Stimulated activated CD8-positive, alpha-beta memory T cell treated with anti-CD3 and anti-CD28 coated beads, Interleukin-12 subunit alpha, Interleukin-12 subunit beta, amount 100 ng/mL, for 24 hours (primary cell): ENCODE measurements at regions not wholly inside any gene's neighbourhood (a gene's known extent, or its start where the extent isn't known, plus 50 kb on each side); places are given as distances from the start of the nearest gene placed in this dataset.

Experiments
- DNase-seq: peaks from one replicate; pipeline ENCODE4 v3.0.0-alpha.2; 2020; ENCODE audit errors: extremely low read depth

DNA sequence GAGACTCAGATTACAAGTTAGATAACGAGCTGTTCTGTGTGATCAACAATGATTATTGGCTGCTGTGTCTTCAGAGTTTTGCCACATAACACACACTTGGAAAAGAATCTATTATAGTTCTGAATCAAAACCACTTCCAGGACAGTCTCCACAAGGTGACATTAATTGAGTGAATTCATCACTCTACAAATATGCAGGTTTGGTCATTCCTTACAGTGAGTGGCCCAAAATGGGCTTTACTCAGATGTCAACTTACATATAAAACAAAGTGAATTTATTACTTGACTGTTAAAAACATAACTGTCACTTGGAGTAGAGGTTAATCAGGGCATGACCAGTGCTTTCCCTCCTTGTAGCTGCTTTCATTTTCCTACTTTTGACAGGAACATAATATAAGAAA is 984.3 kb downstream of the REEP3 start:
- no peak for DNase-seq

DNA sequence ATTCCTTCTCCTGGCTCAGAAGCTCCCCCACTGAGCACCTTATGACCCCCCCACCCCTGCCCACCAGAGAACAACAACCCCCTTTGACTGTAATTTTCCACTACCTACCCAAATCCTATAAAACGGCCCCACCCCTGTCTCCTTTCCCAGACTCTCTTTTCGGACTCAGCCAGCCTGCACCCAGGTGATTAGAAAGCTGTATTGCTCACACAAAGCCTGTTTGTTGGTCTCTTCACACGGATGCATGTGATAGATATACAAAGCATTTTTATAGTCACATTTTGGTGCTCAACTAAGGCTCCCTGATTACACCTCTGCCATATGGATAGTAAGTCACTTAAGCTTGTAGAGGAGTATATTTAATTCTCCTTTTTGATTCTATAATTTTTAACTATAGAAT is 985.8 kb downstream of the REEP3 start:
- DNase-seq, result no peak

DNA sequence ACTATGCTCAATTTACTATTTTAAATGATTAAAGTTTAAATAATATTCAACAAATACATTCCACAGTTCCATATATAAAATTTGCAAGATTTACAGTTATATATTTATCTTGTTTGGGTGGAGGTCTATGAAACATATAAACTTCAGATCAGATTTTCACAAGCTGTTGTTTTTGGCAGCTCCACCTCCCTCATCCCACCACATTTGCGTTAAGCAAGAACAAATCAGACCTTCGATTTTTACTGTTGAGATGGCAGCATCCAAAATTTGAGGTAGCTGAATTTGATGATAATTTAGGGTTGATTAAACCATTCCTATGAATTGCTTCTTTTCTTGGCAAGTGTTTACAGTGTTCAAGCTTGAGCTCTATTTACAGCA is 986.4 kb downstream of the REEP3 start:
- no peak for DNase-seq

DNA sequence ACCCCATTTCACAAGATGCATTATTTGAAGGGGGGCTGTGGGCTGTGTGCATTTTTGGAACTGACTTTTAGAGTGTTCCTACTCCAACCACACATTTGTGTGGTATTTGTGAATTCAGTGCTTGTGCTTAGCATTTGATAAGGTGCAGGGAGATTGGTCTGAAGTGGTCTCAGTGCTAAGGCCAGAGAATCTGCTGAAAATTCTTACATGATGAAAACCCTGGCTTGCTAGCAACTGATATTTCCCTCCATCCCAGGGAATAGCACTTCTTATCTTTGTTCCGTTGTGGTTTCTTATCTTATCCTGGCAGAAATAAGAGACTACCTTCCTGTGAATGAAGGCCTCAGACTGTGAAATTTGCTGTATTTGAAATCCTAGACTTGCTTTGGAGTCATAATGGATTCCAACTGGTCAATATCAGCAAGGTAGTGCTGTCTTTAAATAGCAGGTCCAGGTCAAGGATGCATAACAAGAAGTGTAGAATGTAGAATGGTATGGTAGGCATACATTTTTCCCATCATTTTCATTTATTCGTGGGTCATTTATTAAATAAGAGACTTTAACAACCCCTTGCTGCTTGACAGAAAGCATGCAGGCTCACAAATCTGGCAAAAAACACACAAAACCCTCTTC is 986.9 kb downstream of the REEP3 start:
- no peak for DNase-seq

DNA sequence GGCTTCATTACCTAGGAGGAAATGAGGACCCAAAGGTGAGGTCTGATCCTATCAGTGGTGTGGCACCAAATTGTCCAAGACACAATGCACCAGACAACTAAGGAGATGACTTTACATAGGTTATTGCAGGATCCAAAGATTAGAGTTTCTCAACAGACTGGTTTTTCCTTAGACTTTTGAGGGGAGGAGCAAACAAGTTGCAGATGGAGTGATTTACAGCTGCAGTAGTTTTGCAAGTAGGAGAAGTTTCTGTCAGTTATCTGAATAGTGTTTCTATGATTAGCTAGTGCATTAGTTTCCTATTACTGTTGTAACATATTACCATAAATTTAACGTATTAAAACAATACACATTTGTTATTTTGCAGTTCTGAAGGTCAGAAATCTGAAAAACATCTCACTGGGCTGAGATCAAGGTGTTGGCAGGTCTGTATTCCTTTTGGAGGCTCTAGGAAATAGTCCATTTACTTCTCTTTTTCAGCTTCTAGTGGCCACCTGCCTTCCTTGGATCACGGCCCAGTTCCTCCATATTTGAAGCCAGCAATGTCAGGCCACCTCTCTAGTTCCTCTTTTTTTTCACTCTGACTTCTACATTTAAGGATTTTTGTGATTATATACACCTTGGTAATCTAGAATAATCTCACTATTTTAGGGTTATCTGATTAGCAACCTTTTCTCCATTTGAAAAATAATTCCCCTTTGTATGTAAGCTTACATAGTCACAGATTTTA is 994.9 kb downstream of the REEP3 start:
- DNase-seq, result no peak

DNA sequence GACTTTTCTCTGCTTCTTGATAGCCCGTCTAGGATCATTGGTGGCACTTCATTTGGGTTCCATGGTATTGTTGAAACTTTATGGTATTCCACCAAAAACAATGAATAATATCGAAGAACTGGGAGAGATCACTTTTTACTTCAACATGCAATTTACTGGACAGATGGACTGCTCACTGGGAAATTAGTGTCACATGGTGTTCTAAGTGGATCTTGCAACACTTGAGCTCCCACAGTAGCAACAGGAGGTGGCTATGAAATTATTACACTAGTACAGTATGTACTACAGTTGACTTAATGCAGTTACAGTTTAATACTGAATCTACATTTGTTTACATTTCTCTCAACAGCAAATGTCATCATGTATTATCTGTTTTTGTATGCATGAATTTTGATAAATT is 997.3 kb downstream of the REEP3 start:
- no peak for DNase-seq

DNA sequence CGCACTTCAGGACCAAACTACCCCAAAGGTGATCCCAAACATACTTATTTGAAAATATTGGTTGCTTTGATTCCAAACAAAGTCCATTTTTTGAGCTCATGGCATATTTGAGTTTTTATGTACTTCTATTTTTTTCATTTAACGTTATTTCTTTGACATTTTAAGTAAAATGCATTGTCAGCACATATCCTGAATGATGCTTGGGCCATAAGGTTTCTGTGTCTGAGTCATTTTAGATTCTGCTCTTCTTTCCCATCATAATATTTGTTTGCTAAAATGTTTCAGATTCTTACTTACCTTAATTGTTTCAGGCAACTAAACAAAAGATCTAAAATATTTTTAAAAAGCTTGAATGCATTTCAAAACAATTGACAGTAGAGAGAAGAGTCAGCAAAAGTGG is 998.2 kb downstream of the REEP3 start:
- no peak for DNase-seq

DNA sequence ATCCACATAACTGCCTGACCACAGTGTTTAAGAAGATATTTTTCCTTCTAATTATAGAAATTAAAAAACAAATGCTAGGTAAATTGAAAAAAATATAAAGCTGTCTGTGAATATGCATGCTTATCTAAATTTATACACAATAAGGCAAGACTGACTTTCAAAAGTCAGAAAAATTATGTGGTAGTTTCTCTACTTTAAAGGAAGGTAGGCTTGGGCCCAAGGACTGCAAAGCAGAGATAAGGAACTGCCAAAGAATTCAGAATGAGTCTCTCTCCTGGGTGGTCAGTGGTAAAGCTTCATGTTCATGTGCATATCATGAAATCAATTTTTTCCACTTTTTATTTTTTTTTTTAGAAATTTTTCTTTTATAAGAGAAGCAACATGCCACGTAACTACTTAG is 998.6 kb downstream of the REEP3 start:
- no peak for DNase-seq

DNA sequence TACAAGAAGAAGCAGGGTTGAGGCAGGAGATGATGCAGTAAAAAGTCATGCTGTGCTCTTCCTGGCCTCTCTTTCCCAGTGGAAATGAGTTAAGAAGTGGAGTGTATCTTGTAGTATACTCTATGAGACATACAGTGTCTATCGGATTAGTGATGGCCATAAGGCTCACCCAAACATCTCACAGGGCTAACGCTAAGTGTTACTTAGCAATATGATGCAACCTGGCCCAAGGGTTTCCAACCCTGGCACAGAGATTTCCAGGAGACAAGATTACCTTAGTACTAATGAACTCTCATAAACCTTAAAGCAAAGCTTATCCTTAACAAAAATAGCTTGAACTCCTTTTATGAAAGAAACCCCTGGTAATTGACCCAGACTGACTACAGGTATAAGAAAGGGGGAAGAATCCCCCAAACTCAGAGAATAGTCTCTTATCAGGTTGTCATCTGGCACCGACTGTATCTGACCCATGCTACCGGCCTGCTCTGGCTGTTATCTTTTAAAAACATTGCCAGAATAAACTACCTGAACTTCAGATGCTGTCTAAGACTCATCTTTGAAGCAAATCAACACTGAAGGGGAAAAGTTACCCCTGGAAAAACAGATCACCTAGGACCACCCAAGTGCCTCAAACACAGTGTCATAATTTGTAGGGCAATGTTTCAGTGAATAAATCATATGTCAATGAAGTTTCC is 1002.0 kb downstream of the REEP3 start:
- DNase-seq, result no peak

DNA sequence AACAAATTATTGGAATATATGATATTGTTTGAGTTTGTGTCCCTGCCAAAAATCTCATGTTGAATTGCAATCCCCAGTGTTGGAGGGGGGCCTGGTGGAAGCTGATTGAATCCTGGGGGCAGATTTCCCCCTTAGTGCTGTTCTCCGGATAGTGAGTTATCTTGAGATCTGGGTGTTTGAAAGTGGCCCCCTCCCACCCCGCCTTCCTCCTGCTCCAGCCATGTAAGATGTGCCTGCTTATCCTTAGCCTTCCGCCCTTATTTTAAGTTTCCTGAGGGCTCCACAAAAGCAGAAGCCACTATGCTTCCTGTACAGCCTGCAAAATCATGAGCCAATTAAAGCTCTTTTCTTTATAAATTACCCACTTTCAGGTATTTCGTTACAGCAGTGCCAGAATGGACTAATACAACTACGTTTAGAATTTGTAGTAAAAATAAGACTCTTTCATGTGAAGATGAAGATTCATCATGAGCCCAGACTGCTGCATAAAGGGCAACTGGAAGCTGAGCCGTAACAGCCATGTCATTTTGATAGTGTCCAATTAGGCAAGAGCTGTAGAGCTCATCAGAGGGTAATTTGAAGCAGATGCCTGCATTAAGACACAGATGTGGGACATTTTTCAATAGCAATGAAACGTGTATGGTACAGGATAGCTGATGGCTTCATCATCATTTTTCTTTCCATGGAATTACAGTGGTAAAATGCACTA is 1007.2 kb downstream of the REEP3 start:
- DNase-seq, result no peak

DNA sequence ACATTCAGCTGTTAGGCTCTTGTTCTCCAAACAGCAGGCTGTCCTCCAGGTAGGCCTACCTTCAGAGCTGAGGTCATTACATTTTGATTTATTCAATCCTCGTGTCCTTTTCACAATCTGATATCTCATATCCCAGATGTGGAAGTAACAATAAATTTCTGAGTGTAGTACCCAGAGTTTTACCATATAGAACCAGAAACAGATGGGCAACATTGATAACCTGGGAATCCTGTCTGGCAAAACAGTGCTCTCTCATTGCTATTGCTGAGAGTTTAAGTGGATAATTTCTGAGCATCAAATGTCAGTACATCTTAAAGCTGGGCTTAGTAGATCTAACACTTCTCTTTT is 1007.8 kb downstream of the REEP3 start:
- DNase-seq, result no peak

DNA sequence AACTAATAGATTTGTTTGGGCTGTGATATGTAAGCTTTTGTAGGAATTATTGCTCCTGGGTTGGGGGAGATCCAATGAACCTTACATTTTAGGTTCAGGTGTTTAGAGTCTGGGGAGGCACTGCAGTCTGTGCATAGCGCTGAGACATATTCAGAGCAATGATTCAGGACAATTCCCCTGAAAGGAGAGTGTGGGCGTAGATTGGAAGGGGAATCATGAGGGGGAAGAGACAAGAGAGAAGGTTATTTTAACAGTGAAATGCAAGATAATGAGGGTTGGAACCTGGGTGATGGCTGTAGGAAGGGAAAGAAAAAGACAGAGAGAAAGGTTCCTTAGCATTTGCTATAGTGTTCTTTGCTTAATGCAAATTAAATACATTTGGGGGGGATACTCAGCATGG is 1013.4 kb downstream of the REEP3 start:
- DNase-seq, result no peak

DNA sequence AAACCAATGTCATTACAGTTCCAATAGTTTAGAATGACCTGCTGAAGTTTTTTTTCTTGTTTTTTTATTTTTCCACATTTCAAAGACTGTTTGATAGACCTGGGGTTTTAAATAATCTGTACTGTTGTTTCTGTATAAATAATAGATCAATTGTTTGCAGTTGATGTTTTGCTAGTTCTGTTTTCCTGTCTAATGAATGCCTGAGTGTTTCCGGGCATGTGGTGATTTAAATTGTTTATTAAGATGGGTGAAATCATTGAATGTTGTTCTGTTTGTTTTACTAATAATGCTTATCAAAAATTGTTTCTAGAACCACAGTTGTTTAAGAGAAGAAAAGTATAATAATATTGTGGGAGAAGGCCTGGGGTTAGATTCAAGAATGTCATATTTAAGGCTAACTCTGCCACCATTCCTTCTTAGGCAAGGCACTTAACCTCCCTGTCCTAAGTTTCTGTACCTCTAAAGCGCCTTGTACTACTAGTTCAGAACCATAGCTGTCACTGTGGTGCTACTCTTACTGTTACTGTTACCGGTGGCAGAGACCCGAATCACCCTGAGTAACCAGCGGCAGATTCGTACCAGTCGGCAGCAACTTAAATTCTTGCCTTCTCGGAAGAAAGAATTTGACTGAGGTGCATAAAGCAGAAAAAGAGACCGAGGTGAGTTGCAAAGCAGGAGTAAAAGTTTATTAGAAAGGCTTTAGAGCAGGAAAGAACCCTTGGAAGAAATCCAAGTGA is 1014.1 kb downstream of the REEP3 start:
- no peak for DNase-seq

DNA sequence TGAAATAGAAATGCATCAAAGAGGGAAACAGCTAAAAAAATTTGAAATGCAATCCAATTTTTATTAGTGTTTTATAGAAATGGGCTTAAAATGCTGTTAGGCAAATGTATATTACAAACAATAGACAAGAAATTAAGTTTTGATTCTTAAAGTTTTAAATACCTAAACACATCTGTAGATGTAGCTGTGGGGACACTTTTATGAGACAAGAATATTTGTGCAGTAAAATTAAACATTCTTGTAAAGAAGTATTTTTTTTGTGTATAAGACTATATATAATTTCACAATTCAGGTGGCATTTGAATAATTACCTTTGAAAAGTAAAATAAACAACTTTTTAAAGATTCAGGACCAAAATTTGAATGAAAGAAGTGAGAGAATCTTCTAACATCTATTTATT is 1015.9 kb downstream of the REEP3 start:
- DNase-seq, result no peak

DNA sequence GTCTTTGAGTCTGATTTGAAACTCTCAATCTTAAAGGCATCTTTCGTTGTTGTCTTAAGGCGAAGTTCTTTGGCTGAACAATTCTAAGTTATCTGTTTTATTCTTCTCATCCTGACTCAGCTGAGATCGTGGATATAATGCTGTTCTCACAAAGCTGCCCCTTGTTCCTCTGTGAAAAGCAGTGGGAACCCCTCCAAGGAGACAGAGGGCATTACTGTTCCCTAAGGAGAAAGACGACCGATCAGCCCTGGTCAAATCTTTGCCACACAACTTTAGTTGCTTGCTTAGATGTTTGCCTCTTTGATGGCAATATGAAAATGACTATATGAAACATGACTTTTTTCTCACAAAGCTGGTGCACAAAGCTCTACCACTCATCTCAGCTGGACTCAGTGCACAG is 1016.7 kb downstream of the REEP3 start:
- DNase-seq, result no peak

DNA sequence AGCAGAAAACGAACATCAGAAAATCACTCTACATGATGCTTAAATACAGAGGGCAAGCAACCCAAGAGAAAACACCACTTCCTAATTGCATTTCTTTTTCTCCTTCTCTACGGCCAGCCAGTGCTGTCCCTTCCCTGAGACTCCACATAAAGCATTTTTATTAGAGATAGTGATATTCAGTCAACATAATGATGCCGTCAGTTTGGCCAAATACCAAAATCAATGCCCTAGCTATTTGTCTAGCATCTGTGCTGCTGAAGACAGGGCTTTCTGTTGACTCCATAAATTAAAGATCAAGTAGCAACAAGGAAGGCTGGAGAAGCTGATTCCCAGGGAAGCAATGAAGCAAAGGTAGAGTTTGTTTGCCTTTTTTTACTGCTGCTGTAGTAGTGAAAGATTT is 1024.9 kb downstream of the REEP3 start:
- no peak for DNase-seq

DNA sequence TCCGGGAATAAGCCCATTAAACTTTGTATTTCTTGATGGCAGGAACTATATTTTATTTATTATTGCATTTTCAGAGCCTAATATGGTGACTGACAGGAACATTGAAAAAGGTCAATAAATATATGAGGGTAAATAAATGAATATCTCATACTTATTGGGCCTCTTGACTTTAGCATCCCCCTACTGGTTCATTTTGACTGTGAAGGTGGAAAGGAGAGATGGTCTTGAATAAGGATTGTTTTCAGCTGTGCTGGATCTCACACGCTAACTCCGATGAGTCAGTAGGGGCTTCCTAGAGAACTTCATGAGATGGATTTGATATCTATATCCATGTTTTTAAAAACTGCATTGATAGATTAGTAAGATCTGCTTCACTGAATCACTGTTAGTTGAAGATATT is 1026.0 kb downstream of the REEP3 start:
- DNase-seq, result no peak

DNA sequence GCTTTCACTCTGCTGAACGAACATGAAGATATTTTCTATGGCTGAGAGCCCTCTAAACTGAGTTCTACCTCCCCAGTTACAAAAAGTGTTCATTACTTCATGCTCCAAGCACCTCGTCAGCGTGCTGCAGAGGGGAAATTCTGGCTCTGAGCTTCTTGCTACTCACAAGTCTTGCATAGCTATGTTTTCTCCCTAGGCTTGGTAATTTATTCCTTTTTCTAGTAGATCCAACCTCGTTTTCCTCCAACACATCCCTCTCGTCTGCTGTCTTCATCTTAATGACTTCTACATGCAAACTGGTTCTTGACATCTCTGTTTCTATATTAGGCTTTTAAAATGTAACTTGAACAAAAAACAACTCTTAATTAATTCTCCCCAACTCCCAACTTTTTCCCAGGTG is 1034.5 kb downstream of the REEP3 start:
- no peak for DNase-seq

DNA sequence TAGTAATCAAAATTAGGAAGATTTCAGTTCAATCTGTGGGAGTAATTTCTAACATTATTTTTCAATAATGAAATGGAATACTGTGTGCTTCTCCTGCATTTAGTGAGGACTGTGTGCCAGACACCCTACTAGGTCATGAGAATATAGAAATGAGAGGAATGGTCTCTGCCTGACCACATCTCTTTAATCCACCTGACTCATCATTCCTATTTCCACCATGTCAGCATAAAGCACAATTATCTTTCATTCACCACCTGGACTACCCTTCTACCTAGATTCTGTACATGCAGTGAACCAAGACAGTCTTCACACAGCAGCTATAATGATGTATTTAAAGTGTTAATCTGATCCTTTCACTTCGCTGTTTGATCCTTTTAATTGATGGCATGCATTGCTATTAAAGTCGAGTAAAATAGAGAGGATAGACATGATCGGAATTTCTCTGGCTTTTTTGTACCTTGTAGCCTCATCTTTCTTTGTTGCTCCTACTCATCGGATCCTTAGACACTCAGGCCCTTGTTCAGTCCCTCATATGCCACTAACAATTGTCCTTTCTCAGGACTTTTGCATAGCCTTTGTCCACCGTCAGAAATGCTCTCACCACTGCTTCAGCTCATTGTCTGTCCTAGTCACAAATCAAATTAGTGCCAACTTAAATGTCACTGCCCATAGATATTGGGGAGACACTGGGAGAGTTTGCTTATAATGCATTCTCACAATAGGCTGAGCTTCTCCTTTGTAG is 1037.1 kb downstream of the REEP3 start:
- DNase-seq, result no peak

DNA sequence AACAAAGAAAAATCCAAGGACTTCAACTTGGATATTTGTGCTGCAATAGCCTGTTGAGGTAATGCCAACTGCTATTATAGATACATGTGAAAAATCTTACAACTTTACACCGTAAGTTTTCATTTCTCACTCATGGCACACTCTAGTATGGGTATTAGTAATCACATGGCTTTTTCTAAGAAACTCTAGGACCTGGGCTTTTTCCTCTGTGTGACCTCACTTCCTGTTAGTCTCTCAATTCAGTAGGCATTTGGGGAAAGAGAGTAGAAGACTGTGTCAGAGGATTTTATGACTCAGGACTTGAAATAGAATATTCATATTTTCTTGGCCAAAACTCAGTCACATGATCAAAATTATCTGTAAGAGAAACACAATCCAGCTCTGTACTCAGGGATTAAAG is 1049.9 kb downstream of the REEP3 start:
- no peak for DNase-seq

DNA sequence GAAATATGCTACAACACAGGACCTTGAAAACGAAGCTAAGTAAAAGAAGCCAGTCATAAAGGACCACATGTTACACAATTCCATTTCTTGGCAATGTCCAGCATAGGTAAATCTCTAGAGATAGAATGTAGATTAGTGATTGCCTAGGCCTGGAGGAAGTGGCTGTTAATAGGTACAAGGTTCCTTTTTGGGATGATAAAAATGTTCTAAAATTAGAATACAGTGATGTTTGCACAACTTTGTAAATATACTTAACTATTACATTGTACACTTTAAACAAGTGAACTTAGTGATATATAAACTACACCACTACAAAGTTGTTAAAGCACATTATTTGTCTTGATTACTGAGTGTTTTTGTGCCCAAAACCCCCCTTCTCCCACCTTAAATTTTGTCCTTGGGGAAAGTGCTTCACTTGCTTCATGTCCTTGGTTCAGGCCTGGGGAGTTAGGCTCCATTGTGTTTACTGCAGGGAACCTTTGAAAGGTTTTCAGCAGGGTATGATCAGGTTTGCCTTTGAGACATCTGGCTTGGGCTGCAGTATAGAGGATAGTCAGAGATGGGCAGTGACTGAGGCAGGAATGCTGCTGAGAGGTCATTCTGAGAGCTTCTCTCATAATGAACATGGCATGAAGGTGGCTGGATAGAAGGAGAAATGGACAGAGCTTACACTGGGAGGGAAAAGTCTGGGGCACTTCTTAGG is 1052.6 kb downstream of the REEP3 start:
- DNase-seq, result no peak
